ENCODE measurements at regions not wholly inside any gene's neighbourhood (a gene's known extent, or its start where the extent isn't known, plus 50 kb on each side); places are given as distances from the start of the nearest gene placed in this dataset.

DNA sequence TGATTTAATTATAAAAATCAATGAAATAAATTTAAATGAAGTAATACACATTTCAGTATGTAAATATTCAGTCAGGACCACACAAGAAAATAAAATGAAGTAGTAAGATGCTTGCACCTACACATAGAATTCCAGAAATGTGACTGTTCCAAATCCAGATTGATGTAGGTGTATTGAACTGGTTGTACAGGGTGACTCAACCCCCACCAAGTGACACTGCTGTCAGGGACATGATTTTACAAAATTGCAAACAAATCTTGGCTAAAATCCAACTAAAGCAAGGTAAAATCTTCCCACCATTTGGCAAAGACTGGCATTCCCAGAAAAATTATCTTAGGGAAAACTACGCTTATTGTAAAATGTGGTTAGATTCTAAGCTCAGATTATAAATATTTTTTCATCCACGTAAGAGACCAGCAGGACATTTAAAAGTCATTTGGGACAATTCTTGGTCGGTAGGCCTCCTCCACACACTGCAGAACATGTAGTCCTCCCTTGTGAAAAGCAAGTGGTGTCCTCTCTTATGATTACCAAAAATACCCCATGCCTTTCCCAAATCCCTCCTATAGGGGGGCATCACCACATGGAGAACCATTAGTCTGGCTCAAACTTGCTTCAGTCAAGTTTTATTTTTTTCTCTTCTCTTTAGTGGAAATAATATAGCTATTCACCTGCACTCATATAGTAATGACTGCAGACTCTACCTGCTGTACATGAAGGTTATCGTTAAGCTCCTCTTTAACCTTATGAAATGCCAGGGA lies 287.1 kb upstream of the SMIM30 start:
- no peaks in the 10 kb centered on the region for H3K27me3 Mint-ChIP-seq (ENCODE audit: low read depth in 3 of 3)
- TF ChIP-seq, protein P1, sequence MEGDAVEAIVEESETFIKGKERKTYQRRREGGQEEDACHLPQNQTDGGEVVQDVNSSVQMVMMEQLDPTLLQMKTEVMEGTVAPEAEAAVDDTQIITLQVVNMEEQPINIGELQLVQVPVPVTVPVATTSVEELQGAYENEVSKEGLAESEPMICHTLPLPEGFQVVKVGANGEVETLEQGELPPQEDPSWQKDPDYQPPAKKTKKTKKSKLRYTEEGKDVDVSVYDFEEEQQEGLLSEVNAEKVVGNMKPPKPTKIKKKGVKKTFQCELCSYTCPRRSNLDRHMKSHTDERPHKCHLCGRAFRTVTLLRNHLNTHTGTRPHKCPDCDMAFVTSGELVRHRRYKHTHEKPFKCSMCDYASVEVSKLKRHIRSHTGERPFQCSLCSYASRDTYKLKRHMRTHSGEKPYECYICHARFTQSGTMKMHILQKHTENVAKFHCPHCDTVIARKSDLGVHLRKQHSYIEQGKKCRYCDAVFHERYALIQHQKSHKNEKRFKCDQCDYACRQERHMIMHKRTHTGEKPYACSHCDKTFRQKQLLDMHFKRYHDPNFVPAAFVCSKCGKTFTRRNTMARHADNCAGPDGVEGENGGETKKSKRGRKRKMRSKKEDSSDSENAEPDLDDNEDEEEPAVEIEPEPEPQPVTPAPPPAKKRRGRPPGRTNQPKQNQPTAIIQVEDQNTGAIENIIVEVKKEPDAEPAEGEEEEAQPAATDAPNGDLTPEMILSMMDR (IDR thresholded peaks at IDR 0.05) = no peak
- H3K4me1 Mint-ChIP-seq = no peaks in the 10 kb centered on the region
- Histone ChIP-seq H3K27me3 (ENCODE audit: control insufficient read depth in 2 of 2, insufficient read depth in 2 of 2, low read length in 2 of 2) (no peaks in the 10 kb centered on the region), H3K4me2 (replicated peaks; ENCODE audit: extremely low read depth, low read length, poor library complexity, severe bottlenecking) (no peak overlapping the region), H3K9ac (ENCODE audit: insufficient read depth, low read length, poor library complexity, severe bottlenecking) (no peak overlapping the region), H3K79me2 (ENCODE audit: insufficient read depth, low read length) (no peaks in the 10 kb centered on the region), H2AFZ (ENCODE audit: insufficient read depth, low read depth, low read length, poor library complexity, severe bottlenecking) (no peak overlapping the region), H4K20me1 (ENCODE audit: insufficient read depth, low read length) (no peaks in the 10 kb centered on the region), H3K9me3 (replicated peaks in 1 of 2; ENCODE audit: control insufficient read depth in 1 of 2, insufficient read depth in 1 of 2, low read length in 2 of 2) (no peaks in the 10 kb centered on the region), H3K4me1 (ENCODE audit: control insufficient read depth in 1 of 2, insufficient read depth in 2 of 2, low read length in 2 of 2) (no peaks in the 10 kb centered on the region), H3K36me3 (replicated peaks in 1 of 2; ENCODE audit: control insufficient read depth in 1 of 2, insufficient read depth in 2 of 2, low read length in 2 of 2) (no peaks in the 10 kb centered on the region), H3K4me3 (replicated peaks in 1 of 3; ENCODE audit: low read depth in 2 of 3, low read length in 3 of 3) (no peak overlapping the region), H3K27ac (ENCODE audit: low read depth in 1 of 2, low read length in 2 of 2) (no peak overlapping the region)
- H3K4me3 Mint-ChIP-seq = no peak overlapping the region
- no peaks in the 10 kb centered on the region for H3K36me3 Mint-ChIP-seq
- 80% methylated on average over 1 of the region's 4 CpGs for WGBS (ENCODE audit: insufficient coverage)
- no peak for DNase-seq
- intact Hi-C loops (cut with micrococcal nuclease) = no loop called here
- no peaks in the 10 kb centered on the region for H3K9me3 Mint-ChIP-seq
- H3K27ac Mint-ChIP-seq = no peak overlapping the region

DNA sequence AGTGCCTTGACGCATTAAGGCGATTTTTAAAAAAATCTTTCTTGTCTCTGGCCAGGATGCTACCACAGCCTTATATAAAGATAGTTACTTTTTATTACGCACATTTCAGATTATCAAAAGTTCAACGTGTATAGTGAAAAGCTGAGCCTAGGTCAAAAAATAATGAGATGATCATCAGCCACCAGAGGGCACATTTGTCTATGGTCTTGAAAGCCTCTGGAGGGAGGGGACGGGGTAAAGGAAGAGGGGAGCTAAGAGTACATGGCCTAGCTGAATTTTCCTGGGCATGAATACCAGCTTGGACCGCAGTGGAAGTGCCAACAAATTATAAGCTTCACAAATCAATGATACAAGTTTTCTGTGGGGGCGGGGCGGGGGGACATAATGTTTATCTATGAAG lies 285.9 kb upstream of the SMIM30 start:
- Histone ChIP-seq H3K27ac (ENCODE audit: low read depth in 1 of 2, low read length in 2 of 2) (no peak overlapping the region), H3K9me3 (replicated peaks in 1 of 2; ENCODE audit: control insufficient read depth in 1 of 2, insufficient read depth in 1 of 2, low read length in 2 of 2) (no peaks in the 10 kb centered on the region), H3K9ac (ENCODE audit: insufficient read depth, low read length, poor library complexity, severe bottlenecking) (no peak overlapping the region), H3K27me3 (ENCODE audit: control insufficient read depth in 2 of 2, insufficient read depth in 2 of 2, low read length in 2 of 2) (no peaks in the 10 kb centered on the region), H2AFZ (ENCODE audit: insufficient read depth, low read depth, low read length, poor library complexity, severe bottlenecking) (no peak overlapping the region), H3K4me3 (replicated peaks in 1 of 3; ENCODE audit: low read depth in 2 of 3, low read length in 3 of 3) (no peak overlapping the region), H3K79me2 (ENCODE audit: insufficient read depth, low read length) (no peaks in the 10 kb centered on the region), H3K4me1 (ENCODE audit: control insufficient read depth in 1 of 2, insufficient read depth in 2 of 2, low read length in 2 of 2) (no peaks in the 10 kb centered on the region), H4K20me1 (ENCODE audit: insufficient read depth, low read length) (no peaks in the 10 kb centered on the region), H3K36me3 (replicated peaks in 1 of 2; ENCODE audit: control insufficient read depth in 1 of 2, insufficient read depth in 2 of 2, low read length in 2 of 2) (no peaks in the 10 kb centered on the region), H3K4me2 (replicated peaks; ENCODE audit: extremely low read depth, low read length, poor library complexity, severe bottlenecking) (no peak overlapping the region)
- Mint-ChIP-seq H3K4me1 (no peaks in the 10 kb centered on the region), H3K27me3 (ENCODE audit: low read depth in 3 of 3) (no peaks in the 10 kb centered on the region), H3K9me3 (no peaks in the 10 kb centered on the region), H3K27ac (no peak overlapping the region), H3K36me3 (no peaks in the 10 kb centered on the region), H3K4me3 (no peak overlapping the region)
- TF ChIP-seq, protein P1 (IDR thresholded peaks at IDR 0.05) = no peak
- intact Hi-C loops (cut with micrococcal nuclease) = no loop called here
- WGBS (ENCODE audit: insufficient coverage) = 67% methylated on average over 2 of the region's 8 CpGs
- DNase-seq = no peak

Data from CD14-positive monocyte (primary cell).